Suprapubic skin (tissue), 4 donors: ENCODE measurements at regions not wholly inside any gene's neighbourhood (a gene's known extent, or its start where the extent isn't known, plus 50 kb on each side); places are given as distances from the start of the nearest gene placed in this dataset.

Experiments
- EP300 ChIP-seq: sonication (generic); formaldehyde crosslinking; IDR thresholded peaks from one replicate; pipeline ENCODE4 v1.6.1; 2017; ENCODE audit warnings: antibody characterized with exemption
- POLR2A ChIP-seq, 2 donors: fragments of 450-650 bp; IDR thresholded peaks; one replicate each; pipeline ENCODE4 v1.6.1; 2017; ENCODE audit warnings: antibody characterized with exemption in 2 of 2, mild to moderate bottlenecking in 2 of 2, moderate library complexity in 2 of 2
- POLR2AphosphoS5 ChIP-seq, 3 donors: sonication (generic); formaldehyde crosslinking; IDR thresholded peaks; one replicate each; pipeline ENCODE4 v1.6.1; 2017; ENCODE audit warnings: antibody characterized with exemption in 3 of 3
- TF ChIP-seq, protein P1 (sequence below), 2 donors: fragments of 200-600 bp in 1 of 2; fragments of 450-650 bp in 1 of 2; sonication (generic) in 1 of 2; IDR thresholded peaks; one replicate each; pipeline ENCODE4 v1.5.1; 2016 to 2019; ENCODE audit warnings: antibody characterized with exemption in 2 of 2, mild to moderate bottlenecking in 1 of 2, moderate library complexity in 1 of 2

DNA sequence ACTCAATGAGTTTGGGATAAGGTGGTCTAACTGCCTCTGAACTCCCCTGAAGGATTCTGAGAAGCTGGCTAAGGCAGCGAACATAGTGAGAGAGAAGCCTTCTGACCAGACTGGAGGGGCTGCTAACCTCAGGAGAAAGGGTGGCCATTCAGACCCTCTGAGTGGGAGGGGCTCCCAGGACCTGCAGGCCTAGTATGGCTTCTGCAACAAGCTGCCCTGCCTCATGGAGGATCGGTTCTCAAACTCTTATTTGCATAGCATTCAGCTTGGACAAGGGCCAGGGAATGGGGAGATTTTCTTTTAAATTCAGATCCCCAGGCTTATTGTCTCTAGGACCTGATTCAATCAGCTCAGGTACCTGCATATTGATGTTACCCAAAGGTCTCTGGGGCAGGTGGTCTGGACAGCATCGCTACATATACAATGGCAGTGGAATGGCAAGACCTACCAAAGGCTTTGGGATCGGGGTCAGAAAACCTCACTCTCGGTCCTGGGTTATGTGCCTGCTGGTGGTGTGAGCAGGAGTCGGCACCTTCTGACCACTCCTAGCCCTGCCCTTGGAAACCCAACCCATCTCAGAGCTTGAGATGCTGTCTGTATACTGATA lies 599.1 kb downstream of the BRD1 start:
- TF ChIP-seq, protein P1, sequence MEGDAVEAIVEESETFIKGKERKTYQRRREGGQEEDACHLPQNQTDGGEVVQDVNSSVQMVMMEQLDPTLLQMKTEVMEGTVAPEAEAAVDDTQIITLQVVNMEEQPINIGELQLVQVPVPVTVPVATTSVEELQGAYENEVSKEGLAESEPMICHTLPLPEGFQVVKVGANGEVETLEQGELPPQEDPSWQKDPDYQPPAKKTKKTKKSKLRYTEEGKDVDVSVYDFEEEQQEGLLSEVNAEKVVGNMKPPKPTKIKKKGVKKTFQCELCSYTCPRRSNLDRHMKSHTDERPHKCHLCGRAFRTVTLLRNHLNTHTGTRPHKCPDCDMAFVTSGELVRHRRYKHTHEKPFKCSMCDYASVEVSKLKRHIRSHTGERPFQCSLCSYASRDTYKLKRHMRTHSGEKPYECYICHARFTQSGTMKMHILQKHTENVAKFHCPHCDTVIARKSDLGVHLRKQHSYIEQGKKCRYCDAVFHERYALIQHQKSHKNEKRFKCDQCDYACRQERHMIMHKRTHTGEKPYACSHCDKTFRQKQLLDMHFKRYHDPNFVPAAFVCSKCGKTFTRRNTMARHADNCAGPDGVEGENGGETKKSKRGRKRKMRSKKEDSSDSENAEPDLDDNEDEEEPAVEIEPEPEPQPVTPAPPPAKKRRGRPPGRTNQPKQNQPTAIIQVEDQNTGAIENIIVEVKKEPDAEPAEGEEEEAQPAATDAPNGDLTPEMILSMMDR (IDR thresholded peaks at IDR 0.05): no peak
- TF ChIP-seq POLR2A (IDR thresholded peaks at IDR 0.05) (no peak), EP300 (no peak), POLR2AphosphoS5 (IDR thresholded peaks at IDR 0.05) (no peak)
